HS-27A (cell line): ENCODE measurements at regions not wholly inside any gene's neighbourhood (a gene's known extent, or its start where the extent isn't known, plus 50 kb on each side); places are given as distances from the start of the nearest gene placed in this dataset.

Experiments used
- DNase-seq: peaks from one replicate; pipeline ENCODE4 v3.0.0-alpha.2; 2012; ENCODE audit warnings: low read depth, missing footprints

DNA sequence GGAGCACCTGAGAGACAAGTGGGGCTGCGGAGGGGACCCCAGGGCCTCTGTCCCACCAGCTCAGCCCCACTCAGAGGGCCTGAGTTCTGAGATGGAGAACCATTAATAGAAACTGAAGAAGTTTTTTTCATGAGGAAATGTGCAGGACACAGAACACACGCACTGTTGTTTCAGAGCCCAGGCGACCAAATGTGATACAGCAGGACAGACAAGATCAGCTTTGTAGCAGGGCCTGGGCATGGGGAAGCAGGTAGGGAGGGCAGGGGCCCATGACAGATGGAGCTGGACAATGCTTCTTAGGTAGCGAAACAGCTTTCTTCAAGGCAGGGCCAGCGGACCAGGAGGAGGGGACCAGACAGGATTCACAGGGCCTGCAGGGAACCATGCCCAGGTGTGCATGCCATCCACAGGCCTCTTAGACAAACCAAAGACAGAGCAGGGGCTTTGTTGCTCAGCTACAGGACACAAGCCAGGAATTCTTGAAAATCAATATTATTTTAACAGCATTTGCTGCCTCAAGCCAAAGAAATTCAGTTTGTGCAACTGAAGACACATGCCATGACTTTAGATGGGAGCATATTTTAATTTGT is 252.8 kb upstream of the GYPC start:
- DNase-seq = no peak

DNA sequence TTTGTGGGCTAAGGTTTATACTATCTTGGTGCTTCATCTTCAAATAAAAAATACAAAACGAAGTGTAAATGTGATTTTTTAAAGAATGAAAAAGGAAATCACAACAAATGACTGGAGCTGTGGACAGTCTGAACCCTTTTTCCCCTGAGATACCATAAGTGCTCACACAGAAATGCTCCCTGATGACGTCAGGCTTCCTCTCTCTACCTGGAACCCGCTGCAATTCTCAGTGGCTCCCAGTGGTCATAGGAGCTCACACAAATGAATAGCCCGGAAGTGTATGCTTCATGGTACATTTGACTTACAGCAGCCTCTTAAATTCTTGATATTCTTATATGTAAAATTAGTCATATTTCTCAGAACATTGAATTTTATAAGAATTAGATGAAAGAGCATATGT is 249.7 kb upstream of the GYPC start:
- no peak for DNase-seq

DNA sequence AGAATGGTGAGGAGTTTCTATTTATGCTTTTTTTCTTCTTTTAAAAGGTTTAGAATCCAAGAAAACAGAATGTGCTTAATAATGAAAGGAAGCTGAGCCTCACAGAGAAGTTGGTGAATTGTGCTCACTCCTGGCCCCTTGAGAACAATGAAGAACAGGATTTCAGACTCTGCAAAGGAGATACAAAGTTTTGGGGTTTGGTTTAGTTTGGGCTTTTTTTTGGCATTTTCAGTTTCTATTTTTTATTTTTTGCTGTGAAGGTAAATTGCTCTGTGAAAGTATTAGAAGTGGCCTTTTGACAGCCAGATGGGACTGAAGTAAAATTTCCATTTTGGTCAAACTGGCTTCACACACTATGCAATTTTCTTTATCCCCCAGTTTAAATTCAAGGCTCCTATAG is 247.3 kb upstream of the GYPC start:
- DNase-seq = no peak

DNA sequence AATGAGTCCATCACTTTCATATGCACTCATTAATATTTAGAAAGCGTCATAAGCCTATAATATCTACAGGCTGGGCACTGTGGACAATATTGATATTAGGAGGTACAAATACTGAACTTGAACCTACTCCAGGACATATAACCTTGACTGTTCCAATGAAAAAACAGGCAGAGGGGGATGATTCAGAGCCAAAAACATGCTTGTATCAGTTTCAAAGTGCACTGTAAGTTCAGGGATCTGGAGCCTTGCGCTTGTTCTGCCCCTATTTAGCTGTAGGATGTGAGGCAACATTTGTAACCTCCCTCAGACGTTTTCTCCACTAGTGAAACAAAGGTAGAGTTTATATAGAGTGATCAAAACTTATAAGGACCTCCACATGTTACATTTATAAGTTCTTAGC is 246.1 kb upstream of the GYPC start:
- no peak for DNase-seq

DNA sequence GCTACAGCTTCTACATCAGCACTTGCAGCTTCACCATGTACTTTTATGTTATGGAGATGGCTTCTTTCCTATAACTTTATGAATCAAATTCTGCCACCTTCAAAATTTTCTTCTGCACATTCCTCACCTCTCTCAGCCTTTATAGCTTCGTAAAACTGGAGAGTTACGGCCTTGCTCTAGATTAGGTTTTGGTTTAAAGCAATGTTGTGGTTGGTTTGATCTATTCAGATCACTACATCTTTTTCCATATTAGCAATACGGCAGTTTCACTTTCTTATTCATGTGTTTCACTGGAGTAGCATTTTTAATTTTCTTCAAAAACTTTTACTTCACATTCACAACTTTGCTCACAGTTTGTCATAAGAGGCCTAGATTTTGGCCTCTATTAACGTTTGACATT is 242.9 kb upstream of the GYPC start:
- no peak for DNase-seq

DNA sequence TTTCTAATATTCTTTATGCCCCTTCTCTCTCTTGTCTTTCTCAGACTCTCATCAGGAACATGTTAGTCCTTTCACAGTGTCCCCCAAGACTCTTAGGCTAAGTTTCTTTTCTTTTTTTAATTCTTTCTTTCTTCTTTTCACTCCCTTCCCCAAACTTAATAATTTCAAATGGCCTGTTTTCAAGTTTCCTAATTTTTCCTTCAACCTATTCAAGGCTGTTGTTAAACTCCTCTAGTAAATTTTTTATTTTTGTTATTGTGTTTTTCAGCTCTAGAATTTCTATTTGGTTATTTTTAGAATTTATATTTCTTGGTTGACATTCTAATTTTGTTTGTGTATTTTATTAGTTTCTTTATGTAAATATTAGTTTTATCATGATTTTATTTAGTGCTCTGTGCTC is 236.6 kb upstream of the GYPC start:
- no peak for DNase-seq

DNA sequence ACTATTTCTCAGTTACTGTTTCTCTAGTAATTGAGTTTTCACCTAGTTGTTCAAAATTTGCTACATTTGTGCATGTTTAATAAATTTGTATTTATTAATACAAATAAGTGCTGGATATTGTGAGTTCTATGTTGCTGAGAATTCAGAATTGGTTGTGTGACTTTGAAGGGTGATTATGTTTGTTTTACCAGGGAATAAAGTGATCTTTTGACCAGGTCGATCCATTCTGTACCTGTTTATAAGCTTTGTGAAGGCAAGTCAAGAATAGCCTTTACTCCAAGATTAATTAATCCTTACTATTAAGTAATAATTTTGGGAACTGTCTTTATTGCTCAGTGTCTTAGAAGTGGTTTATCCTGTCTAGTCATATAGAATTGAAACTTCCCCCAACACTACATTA is 230.0 kb upstream of the GYPC start:
- no peak for DNase-seq

DNA sequence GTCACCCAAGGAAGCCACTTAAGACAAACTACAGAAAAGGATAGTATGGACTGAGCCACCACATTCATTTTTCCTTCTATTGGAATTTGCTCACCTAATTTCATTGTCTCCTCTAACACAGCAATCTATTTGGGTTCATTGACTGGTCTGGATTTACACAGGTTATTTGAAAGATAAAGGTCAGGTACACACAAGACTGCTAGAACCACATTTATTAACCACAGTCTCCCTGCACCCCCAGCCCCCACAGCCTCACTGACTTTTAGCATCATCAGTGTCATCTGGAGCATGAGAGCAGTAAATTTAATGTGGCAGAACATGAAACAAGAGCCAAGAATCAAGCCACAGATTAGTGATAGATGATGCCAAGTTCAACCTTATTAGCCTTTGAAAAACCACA is 226.9 kb upstream of the GYPC start:
- DNase-seq = no peak

DNA sequence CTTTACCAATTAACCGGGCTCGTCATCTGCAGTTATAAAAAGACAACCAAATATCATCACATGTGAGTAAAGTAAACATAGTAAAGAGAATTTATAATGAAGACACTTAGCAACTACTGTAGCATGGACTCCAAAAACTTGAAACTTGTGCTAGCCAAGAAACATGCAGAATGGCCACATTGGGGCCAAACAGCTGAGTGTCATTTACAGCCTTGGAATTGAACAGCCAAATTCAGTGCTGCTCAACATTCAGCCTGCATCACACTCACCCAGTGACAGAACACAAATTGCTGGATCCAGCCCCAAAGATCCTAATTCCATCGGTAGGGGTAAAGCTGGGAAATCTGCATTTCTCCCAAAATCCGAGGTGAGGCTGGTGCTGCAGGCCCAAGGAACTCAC is 224.8 kb upstream of the GYPC start:
- no peak for DNase-seq

DNA sequence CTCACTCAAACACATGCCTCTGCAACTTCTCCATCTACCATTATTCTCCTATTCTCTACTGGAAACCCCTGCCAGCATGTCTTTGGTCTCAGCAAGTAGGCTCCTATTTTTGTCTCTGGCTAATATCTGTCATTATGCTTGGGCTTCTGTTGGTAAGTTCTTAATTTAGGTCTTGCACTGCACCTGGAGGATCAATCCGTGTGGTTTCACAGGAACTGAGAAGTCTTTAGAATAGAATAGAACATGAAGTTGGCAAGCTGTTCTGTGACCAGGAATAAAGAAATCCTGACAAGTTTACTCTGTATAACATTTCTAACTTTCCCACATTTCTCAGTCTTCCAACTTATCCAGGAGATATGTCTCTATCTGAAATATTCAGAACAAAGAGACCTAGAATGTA is 219.5 kb upstream of the GYPC start:
- DNase-seq = no peak

DNA sequence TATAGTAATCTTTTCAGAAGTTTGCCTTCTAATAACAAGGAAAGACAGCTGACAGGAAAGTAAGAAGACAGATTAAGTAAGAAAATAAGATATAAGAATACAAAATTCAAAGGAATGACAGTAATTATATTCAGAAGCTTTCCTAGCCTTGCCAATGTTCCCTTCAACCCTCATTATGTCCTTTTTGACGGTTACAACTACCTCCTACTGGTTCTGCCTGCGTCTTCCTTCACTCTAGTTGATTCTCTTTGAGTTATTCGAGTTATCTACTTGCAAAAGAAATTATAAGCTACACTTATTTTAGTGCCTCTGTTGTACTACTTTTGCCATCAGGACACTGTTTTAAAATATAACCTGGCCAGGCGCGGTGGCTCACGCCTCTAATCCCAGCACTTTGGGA is 218.9 kb upstream of the GYPC start:
- DNase-seq = no peak

DNA sequence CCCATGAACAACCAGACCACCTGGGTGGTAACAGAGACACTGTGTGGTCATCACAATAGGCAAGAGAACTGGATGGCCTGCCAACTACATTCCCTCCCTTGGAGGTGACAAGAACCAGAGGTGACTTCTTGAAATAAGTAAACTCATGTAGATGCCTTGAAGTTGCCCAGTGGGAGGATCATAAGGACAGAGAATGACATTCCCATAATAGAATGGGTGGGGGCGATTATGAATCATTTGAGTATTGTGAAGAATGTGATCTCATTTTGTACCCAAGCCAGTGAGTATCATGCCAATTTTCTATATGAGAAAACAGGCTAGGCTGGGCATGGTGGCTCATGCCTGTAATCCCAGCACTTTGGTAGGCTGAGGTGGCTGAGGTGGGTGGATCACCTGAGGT is 211.4 kb upstream of the GYPC start:
- DNase-seq = no peak

DNA sequence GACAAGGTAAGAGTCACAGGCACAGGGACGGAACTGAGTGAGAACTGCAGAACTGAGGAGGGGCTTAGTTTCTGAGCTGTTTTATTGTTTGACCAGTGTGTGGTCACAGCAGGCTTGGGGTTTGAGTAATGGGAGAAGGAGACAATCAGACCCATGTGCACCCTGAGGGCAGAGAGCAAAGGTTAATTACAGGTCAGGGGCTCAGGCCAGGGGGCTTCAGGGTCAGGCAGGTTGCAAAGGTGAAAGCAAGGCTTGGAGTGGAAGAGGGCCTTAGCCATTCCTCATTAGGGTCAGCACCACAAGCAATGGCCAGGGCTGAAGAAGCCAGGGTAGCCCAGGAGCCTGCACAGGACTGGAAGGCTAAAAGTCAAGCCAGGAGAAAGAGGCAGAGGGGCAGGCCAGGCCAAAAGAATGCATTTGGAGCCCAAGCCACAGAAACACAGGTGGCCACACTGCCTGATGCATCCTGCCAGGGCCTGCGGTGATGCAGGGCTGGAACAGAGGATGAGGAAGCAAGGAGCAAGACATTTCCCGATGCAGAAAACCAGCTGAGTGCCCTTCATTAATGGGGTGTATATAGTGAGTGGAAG is 209.8 kb upstream of the GYPC start:
- DNase-seq = no peak

DNA sequence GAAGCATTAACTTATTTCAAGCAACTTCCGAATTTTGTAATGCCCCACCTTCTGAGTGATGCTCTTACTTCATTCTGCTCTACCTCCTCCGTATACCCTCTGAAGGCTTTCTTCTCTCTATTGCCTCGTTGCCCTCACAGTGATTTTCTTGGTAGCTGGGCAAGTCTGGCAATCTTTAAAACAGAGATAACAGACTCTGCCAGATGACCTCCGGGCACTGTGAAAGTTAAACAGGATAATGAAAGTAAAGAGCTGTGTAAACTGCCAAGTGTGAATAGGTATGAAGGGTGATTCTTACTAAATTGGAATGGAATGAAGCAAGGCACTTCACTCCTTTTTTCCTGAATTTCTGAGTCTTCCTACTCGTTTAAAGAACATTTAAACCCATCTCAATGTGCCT is 207.3 kb upstream of the GYPC start:
- no peak for DNase-seq

DNA sequence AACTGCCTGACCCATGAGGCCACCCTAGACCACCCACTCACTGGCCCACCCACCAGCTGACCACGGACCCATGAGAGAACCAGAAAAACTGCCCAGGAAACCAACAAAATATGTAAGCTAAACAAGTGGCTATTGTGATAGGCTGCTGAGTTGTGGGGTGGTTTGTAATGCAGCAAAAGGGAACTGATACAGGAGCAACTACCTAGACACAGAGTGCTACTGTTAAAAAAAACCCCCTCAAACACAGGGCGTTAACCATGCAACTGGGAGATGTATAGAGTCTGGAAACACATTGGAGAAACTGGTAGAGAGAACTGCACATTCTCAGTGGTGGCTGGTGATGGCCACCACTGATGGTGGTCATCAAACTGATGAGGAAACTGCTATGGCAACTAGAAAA is 206.3 kb upstream of the GYPC start:
- no peak for DNase-seq

DNA sequence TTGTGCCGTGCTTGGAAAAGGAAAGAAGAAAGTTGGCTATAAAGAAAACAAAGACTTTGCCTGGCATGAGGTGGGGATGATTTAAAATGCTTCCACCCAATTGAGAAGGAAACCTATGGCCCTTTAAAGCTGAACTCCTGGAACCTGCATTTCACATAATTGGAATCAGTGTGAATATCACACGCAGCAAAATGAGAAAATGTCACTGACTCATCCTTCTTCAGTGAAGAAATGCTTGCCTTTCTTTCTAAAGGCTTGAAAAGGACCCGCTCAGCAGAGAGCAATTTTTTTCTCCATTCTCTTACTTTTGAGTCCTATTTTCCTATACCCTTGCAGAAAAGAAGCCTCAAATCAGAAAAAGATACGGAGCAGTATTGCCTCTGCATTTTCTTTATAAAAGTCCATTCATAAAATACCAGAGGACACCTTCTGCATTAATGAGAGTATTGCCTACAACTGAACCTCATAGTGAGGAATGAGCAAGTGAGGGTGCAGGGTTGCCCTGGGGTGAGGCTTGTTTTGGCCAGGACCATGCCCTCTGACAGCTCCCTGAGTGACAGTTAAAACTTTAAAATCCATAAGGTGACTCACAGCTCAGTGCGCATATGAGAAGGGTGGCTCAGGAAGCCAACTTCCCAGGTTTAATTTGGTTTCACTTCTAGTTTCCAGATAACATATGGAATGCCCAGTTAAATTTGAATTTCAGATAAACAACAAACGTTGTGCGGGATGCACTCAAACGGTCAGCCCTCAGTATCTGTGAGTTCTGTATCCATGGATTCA is 191.9 kb upstream of the GYPC start:
- no peak for DNase-seq

DNA sequence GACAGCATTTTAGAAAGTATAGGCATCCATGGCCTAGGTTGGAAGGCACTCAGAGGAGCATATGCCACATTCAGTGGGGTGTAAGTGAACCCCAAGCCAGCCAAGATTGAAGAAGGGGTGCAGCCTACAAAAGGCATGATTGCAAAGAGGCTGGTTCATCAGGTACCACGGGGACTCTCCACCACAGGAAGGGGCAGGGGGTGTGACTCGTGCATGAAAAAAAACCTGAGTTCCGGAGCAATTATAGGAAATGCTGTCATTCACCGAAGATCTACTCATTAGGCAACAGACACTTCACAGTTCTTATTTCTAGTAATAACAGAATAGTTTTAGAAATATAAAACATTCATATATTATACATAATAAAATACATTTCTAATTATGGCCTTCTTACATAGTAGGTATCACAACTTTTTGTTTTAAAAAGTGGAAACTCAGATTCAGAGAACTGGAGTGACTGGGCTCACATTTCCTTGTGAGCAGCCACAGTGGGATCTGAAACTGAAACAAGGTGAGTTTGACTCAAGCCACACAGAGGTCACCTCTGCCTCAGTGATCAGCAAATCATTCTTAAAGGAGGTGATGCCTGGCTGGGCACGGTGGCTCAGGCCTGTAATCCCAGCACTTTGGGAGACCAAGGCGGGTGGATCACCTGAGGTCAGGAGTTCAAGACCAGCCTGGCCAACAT is 188.4 kb upstream of the GYPC start:
- no peak for DNase-seq

DNA sequence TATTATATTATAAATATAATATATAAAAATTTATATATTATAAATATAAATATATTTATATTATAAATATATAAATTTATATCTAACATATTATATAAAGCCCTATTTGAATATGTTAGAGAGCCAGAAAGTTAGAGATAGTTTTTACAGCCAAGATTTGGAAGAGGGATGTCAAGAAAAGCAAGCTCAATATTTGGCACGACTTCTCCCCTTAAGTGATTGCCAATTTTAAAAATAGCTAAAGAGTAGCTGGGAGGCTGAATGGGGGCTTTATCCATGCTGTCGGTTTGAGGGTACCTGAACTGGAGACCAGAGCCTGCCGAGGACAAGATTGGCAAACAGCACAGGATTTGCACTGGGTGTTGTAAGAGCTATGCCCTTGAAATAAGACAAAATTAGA is 180.9 kb upstream of the GYPC start:
- no peak for DNase-seq

DNA sequence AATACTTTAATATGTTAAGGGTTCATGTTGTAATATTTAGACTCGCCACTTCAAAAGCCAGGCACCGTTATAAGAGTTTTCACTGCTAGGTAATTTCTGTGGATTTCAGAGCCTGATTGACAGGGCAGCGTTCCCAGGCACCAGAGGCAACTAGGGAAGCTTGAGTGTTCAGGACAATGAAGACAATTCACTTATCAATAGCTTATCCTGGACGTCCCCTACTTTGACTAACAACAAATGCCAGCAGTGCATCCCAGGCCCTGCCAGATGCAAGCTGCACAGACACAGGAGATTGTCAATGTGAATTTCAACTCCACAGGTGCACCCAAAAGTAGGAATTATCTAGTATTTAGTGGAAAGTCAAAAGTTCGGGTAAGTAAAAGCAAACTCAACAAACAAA is 179.3 kb upstream of the GYPC start:
- no peak for DNase-seq

DNA sequence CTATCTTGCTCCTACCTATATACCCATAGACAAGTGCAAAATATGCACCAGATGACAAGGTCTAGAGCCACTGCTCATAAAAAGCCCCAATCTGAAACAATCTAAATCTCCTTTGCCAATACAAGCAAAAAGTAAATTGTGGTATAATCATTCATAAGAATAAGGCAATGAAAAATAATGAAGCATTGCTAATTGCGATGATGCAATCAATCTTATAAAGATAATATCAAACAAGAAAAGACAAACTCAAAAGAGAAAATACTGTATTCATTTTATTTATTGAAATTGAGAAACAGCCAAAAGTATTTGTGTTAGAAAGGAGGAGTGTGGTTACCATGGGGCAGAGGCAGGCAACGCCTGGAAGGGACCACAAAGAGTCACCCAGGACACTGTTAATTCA is 175.9 kb upstream of the GYPC start:
- DNase-seq = no peak

DNA sequence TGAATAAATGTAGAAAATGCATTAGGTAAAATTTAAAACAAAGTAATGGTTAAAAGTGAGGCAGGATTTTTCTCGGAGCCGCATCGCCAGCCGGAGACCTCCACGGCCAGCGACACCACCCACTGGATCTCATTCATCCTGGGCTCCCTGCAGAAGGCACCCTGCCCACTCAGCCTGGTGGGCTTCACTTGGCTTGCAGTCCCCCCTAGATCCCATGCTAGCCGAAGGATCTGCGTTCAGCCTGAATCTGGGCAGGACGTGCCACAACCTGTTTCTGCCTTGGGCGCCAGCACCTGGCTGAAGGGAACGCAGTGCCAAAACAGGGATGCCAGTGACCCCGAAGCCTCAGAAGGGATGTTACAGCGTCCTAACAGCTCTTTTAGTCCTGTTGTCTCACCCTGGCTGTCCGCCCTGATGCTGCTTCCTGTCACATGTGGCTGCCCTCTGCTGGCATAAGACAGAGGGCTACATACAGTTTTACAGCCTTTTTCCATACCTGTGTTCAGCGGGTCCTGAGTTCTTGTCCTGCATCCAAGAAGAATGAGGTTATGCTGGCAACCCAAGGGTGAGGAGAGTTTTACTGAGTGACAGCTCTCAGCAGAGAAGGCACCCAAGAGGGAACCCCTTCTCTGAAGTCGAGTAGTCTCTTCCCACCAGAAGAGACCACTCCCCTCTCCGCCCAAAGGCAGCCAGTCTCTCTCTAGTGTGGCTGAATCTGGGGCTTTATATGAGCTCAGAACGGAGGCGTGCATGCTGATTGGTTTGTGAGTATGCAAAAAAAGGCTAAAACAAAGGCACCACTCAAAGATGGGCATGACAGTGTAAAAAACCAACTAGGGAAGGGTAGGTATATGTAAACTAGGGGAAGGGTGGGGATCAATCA is 173.1 kb upstream of the GYPC start:
- DNase-seq = no peak

DNA sequence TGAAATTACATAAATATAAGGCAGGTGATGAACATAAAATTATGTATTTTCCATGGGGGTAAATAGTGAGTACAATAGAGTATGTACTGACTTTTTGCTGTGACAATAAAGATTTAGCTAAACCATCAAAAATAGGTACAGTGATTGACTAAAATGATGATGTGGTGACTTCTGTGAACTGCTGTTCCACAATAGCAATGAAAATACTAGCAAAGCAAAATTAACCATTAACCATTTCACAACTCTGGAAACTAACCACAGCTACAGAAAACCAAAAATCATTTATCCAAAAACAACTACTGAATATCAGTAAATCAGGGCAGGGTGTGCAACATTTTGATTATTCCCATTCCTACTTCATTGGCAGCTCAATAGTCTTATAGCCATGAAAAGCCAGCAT is 161.4 kb upstream of the GYPC start:
- no peak for DNase-seq
